ENCODE measurements at regions not wholly inside any gene's neighbourhood (a gene's known extent, or its start where the extent isn't known, plus 50 kb on each side); places are given as distances from the start of the nearest gene placed in this dataset.

DNA sequence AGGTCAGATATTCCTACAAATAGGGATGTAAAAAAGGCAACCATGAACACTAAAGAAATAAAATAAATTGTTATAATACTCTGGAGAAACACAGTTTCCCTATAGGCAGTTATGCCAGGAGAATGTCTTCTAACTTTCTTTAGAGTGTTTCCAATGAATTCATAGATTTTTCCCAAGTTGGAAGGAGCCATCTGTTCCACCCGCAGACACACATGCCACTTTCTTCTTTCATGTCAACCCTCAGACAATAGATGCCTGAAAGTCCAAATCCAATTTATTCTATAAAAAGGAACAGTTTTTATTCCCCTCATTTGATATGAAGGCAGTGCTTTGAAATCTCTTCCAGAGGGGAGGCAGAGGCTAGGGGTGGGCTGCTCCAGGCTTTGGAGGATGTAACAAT is 418.1 kb downstream of the ACTL7B start:
- no peak overlapping the region for H2AK9ac ChIP-seq (replicated peaks; ENCODE audit: low read depth, low read length, poor library complexity)
- no peak for ATAC-seq (ENCODE audit: low read depth)
- H4K91ac ChIP-seq (ENCODE audit: insufficient read depth, low read depth, low read length), result no peak overlapping the region
- DNase-seq, result no peak
- H3K18ac ChIP-seq (ENCODE audit: low read depth, low read length), result no peak overlapping the region
- H3K36me3 ChIP-seq (ENCODE audit: control insufficient read depth, insufficient read depth, low read length), result no peaks in the 10 kb centered on the region
- H3K27ac ChIP-seq (ENCODE audit: insufficient read depth, low read length), result no peak overlapping the region
- no peak overlapping the region for H3K14ac ChIP-seq (replicated peaks; ENCODE audit: low read depth, low read length)
- H3K9me1 ChIP-seq (ENCODE audit: insufficient read depth, low read length), result peaks cover 2% of the 10 kb centered on the region; the same call in 1 of the 2 replicates
- POLR2A ChIA-PET (ENCODE audit: unreplicated experiment), result no interaction called here
- H3K9ac ChIP-seq (ENCODE audit: low read depth, low read length), result no peak overlapping the region
- no peak overlapping the region for H3K4ac ChIP-seq (ENCODE audit: low read depth, low read length)
- no peak overlapping the region for H4K8ac ChIP-seq (ENCODE audit: low read depth in 2 of 2, low read length in 2 of 2)
- no peaks in the 10 kb centered on the region for H4K20me1 ChIP-seq (ENCODE audit: insufficient read depth, low read length)
- no peak overlapping the region for H2BK120ac ChIP-seq (ENCODE audit: low read depth, low read length)
- H3K4me2 ChIP-seq (ENCODE audit: low read depth, low read length), result no peak overlapping the region
- no TSS peak for BruUV-seq (replicated peaks)
- dilution Hi-C loops (cut with HindIII; ENCODE audit: low sequenced_read_pairs, unreplicated experiment) (no loop called here), intact Hi-C loops (cut with micrococcal nuclease) (no loop called here), in situ Hi-C loops (cut with MboI; ENCODE audit: low sequenced_read_pairs) (no loop called here)
- H3K27me3 ChIP-seq (ENCODE audit: control insufficient read depth, insufficient read depth, low read length), result no peaks in the 10 kb centered on the region
- no CpG with 5 or more reads among the region's 1 CpG for WGBS, 2 experiments (ENCODE audit: extremely low coverage in 2 of 2, insufficient read length in 1 of 2)
- no peaks in the 10 kb centered on the region for H3K9me3 ChIP-seq (ENCODE audit: control insufficient read depth, insufficient read depth, low read length)
- H2BK5ac ChIP-seq (ENCODE audit: low read depth, low read length, poor library complexity, severe bottlenecking), result no peak overlapping the region
- CTCF ChIA-PET, result no interaction called here
- H2BK20ac ChIP-seq (ENCODE audit: low read depth, low read length), result no peak overlapping the region
- H4K5ac ChIP-seq (ENCODE audit: low read depth, low read length), result no peak overlapping the region
- H2AK5ac ChIP-seq (ENCODE audit: low read depth, low read length), result 0 out of 2 replicates have a peak overlapping the region, but pooled peaks have one; percentile 21
- no peak overlapping the region for H3K56ac ChIP-seq (ENCODE audit: extremely low read depth, insufficient read depth, low read length)
- no peak overlapping the region for H2BK15ac ChIP-seq (ENCODE audit: low read depth, low read length)
- H3K23ac ChIP-seq (ENCODE audit: low read depth, low read length), result no peak overlapping the region
- H2AFZ ChIP-seq (replicated peaks; ENCODE audit: low read length, poor library complexity), result no peak overlapping the region
- no peak for TF ChIP-seq RFX5 (IDR thresholded peaks at IDR 0.05; ENCODE audit: low read depth, low read length)
- TF ChIP-seq BHLHE40 (IDR thresholded peaks at IDR 0.05; ENCODE audit: low read depth, low read length), result no peak
- H3K79me1 ChIP-seq (ENCODE audit: low read depth in 1 of 2, low read length in 2 of 2), result no peaks in the 10 kb centered on the region
- H3K4me3 ChIP-seq (ENCODE audit: insufficient read depth, low read depth, low read length), result no peak overlapping the region
- H3K4me1 ChIP-seq (ENCODE audit: control insufficient read depth, insufficient read depth, low read length), result peaks cover 9% of the 10 kb centered on the region
